A549 (cell line): ENCODE measurements at regions not wholly inside any gene's neighbourhood (a gene's known extent, or its start where the extent isn't known, plus 50 kb on each side); places are given as distances from the start of the nearest gene placed in this dataset.

Source experiments
- CBX8 ChIP-seq: fragments of 200-600 bp; sonication (generic); IDR thresholded peaks from 2 replicates; pipeline ENCODE4 v1.6.1; 2016
- HDAC2 ChIP-seq: fragments of 200-600 bp; sonication (generic); IDR thresholded peaks from 2 replicates; pipeline ENCODE4 v1.6.1; 2016
- JUN ChIP-seq, 2 experiments: fragments of >200 bp; sonication (Bioruptor Twin); formaldehyde crosslinking; IDR thresholded peaks; 2 replicates in 1 of 2; 3 replicates in 1 of 2; pipeline ENCODE4 v1.6.1; 2016 to 2017
- POLR2A ChIP-seq: IDR thresholded peaks from 2 replicates; pipeline ENCODE4 v1.6.1; 2012; ENCODE audit warnings: mild to moderate bottlenecking, low read length
- RFX5 ChIP-seq: fragments of 450-650 bp; IDR thresholded peaks from 2 replicates; pipeline ENCODE4 v1.7.1; 2014; ENCODE audit warnings: antibody characterized with exemption, mild to moderate bottlenecking, moderate library complexity
- SMC3 ChIP-seq: fragments of >200 bp; sonication (Bioruptor Twin); formaldehyde crosslinking; IDR thresholded peaks from 3 replicates; pipeline ENCODE4 v1.6.1; 2018; ENCODE audit warnings: inconsistent platforms
- ZNF302 ChIP-seq: fragments of 250-450 bp; sonication (Bioruptor Pico); IDR thresholded peaks from 2 replicates; pipeline ENCODE4 v1.9.0; 2021; ENCODE audit warnings: inconsistent platforms, mild to moderate bottlenecking, moderate library complexity
- TF ChIP-seq, protein P1 (sequence below): fragments of >200 bp; sonication (Bioruptor Twin); formaldehyde crosslinking; IDR thresholded peaks from 3 replicates; pipeline ENCODE4 v1.5.1; 2016
- TF ChIP-seq, protein P2 (sequence below): IDR thresholded peaks from 2 replicates; pipeline ENCODE4 v1.6.1; 2012
- TF ChIP-seq, protein P3 (sequence below): IDR thresholded peaks from 2 replicates; pipeline ENCODE4 v1.6.1; 2012

DNA sequence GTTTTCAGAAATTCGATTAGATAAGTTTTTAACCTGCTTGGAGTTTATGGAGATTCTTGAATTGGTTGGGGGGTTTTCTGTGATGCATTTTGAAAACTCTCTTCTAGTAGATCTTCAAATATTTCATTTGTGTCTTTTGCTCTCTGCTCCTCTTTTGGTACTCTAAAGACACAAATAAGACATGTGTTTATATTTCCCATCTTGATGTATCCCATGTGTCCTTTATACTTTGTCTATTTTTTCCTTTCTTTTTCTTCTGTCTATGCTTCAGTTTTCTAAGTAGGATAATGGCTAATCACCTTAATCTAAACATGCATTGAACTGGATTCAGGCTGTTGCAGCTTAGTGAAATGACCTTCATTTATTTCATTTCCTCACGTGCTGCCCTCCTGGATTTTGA is 63.8 kb upstream of the C1orf87 start:
- TF ChIP-seq CBX8 (no peak), RFX5 (no peak), POLR2A (no peak), JUN (IDR thresholded peaks at IDR 0.05) (no peak), ZNF302 (CRISPR knock-in tag) (no peak), HDAC2 (no peak), SMC3 (no peak)
- TF ChIP-seq, protein P1, sequence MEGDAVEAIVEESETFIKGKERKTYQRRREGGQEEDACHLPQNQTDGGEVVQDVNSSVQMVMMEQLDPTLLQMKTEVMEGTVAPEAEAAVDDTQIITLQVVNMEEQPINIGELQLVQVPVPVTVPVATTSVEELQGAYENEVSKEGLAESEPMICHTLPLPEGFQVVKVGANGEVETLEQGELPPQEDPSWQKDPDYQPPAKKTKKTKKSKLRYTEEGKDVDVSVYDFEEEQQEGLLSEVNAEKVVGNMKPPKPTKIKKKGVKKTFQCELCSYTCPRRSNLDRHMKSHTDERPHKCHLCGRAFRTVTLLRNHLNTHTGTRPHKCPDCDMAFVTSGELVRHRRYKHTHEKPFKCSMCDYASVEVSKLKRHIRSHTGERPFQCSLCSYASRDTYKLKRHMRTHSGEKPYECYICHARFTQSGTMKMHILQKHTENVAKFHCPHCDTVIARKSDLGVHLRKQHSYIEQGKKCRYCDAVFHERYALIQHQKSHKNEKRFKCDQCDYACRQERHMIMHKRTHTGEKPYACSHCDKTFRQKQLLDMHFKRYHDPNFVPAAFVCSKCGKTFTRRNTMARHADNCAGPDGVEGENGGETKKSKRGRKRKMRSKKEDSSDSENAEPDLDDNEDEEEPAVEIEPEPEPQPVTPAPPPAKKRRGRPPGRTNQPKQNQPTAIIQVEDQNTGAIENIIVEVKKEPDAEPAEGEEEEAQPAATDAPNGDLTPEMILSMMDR = no peak
- TF ChIP-seq, protein P2, sequence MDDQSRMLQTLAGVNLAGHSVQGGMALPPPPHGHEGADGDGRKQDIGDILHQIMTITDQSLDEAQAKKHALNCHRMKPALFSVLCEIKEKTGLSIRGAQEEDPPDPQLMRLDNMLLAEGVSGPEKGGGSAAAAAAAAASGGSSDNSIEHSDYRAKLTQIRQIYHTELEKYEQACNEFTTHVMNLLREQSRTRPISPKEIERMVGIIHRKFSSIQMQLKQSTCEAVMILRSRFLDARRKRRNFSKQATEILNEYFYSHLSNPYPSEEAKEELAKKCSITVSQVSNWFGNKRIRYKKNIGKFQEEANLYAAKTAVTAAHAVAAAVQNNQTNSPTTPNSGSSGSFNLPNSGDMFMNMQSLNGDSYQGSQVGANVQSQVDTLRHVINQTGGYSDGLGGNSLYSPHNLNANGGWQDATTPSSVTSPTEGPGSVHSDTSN = no peak
- TF ChIP-seq, protein P3, sequence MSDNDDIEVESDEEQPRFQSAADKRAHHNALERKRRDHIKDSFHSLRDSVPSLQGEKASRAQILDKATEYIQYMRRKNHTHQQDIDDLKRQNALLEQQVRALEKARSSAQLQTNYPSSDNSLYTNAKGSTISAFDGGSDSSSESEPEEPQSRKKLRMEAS = no peak
